H1 (cell line): ENCODE measurements at regions not wholly inside any gene's neighbourhood (a gene's known extent, or its start where the extent isn't known, plus 50 kb on each side); places are given as distances from the start of the nearest gene placed in this dataset.

ENCODE experiments used
- CTCF ChIA-PET: fragments of 300-600 bp; sonication (Branson Sonifier 250); formaldehyde crosslinking; loops from one replicate; lab custom pipeline; 2021; ENCODE audit not compliant: partially characterized antibody; lab: Charles Lee
- POLR2A ChIA-PET: fragments of 300-600 bp; sonication (Branson Sonifier 250); formaldehyde crosslinking; loops from one replicate; lab custom pipeline; 2021; ENCODE audit warnings: inconsistent platforms; ENCODE audit not compliant: partially characterized antibody; lab: Charles Lee
- DNase-seq, 2 experiments: peaks; one replicate each; pipeline versions ENCODE4 v3.0.0 to v3.0.0-alpha.2; 2010 to 2022; ENCODE audit warnings: low spot score in 2 of 2, low read depth in 1 of 2, mixed read lengths in 1 of 2
- FAIRE-seq: peaks from 2 replicates; lab custom pipeline; 2011; peaks lifted over from hg19 to GRCh38; lab: Jason Lieb, UNC
- H2AFZ ChIP-seq: 2 replicates; pipeline ENCODE4 v1.8.1; 2012; ENCODE audit warnings: low read length, inconsistent platforms
- H2AK5ac ChIP-seq: 2 replicates; pipeline ENCODE4 v1.6.1; 2013; ENCODE audit warnings: low read depth, low read length
- H2BK120ac ChIP-seq: replicated peaks from 2 replicates; pipeline ENCODE3; 2013; ENCODE audit warnings: low read depth, low read length, inconsistent platforms
- H2BK12ac ChIP-seq: 2 replicates; pipeline ENCODE4 v1.6.1; 2013; ENCODE audit warnings: low read depth, low read length
- H2BK15ac ChIP-seq: 2 replicates; pipeline ENCODE4 v1.6.1; 2013; ENCODE audit warnings: low read length
- H2BK20ac ChIP-seq: 2 replicates; pipeline ENCODE4 v1.6.1; 2013; ENCODE audit warnings: low read length
- H2BK5ac ChIP-seq: 2 replicates; pipeline ENCODE4 v1.6.1; 2013; ENCODE audit warnings: low read depth, low read length
- H3K14ac ChIP-seq: 2 replicates; pipeline ENCODE4 v1.6.1; 2013; ENCODE audit warnings: inconsistent platforms; ENCODE audit not compliant: insufficient read length
- H3K18ac ChIP-seq: 2 replicates; pipeline ENCODE4 v1.6.1; 2013; ENCODE audit warnings: low read length; ENCODE audit errors: extremely low read depth
- H3K23ac ChIP-seq: 2 replicates; pipeline ENCODE4 v1.6.1; 2013; ENCODE audit warnings: inconsistent platforms; ENCODE audit not compliant: insufficient read length
- H3K23me2 ChIP-seq: 2 replicates; pipeline ENCODE4 v1.6.1; 2013; ENCODE audit warnings: low read depth, low read length
- H3K27ac ChIP-seq: 2 replicates; pipeline ENCODE4 v1.6.1; 2011; ENCODE audit warnings: low read depth, low read length, inconsistent platforms
- H3K27me3 ChIP-seq, 4 experiments: replicated peaks in 1 of 4; 1 replicate in 1 of 4; 2 replicates in 3 of 4; pipeline versions ENCODE4 v1.6.1 to v1.8.1; 2011 to 2013; ENCODE audit warnings: low read length in 3 of 4, mild to moderate bottlenecking in 3 of 4, inconsistent platforms in 2 of 4, mixed read lengths in 2 of 4, moderate library complexity in 1 of 4; ENCODE audit not compliant: control insufficient read depth in 3 of 4, insufficient read depth in 3 of 4; ENCODE audit errors: extremely low read depth in 1 of 4
- H3K36me3 ChIP-seq, 4 experiments: 2 replicates each; pipeline versions ENCODE4 v1.6.1 to v1.8.1; 2011 to 2013; ENCODE audit warnings: mild to moderate bottlenecking in 4 of 4, low read length in 3 of 4, moderate library complexity in 2 of 4, control low read depth in 1 of 4, inconsistent platforms in 1 of 4; ENCODE audit not compliant: insufficient read depth in 4 of 4, control insufficient read depth in 2 of 4
- H3K4ac ChIP-seq: replicated peaks from 2 replicates; pipeline ENCODE3; 2013; ENCODE audit warnings: low read length, low read depth, mixed read lengths, inconsistent platforms; ENCODE audit not compliant: insufficient read length
- H3K4me1 ChIP-seq, 4 experiments: replicated peaks in 1 of 4; 1 replicate in 1 of 4; 2 replicates in 3 of 4; pipeline versions ENCODE4 v1.6.1 to v1.8.1; 2011 to 2013; ENCODE audit warnings: low read length in 3 of 4, inconsistent platforms in 2 of 4, mixed read lengths in 1 of 4; ENCODE audit not compliant: insufficient read depth in 4 of 4, control insufficient read depth in 3 of 4
- H3K4me2 ChIP-seq, 2 experiments: 2 replicates each; pipeline versions ENCODE4 v1.6.1 to v1.8.1; 2011 to 2013; ENCODE audit warnings: low read depth in 2 of 2, low read length in 2 of 2, control low read depth in 1 of 2, inconsistent platforms in 1 of 2, mild to moderate bottlenecking in 1 of 2; ENCODE audit not compliant: insufficient read depth in 1 of 2
- H3K4me3 ChIP-seq, 4 experiments: fragments of 200-600, 300-600 bp in 1 of 4; sonication (generic), shearing (Covaris generic), sonication (Bioruptor Twin) in 1 of 4; 2 replicates each; pipeline versions ENCODE4 v1.5.1 to v1.8.1; 2011 to 2016; ENCODE audit warnings: low read length in 4 of 4, low read depth in 3 of 4, control low read depth in 2 of 4, inconsistent platforms in 2 of 4, mild to moderate bottlenecking in 2 of 4, mixed read lengths in 1 of 4, moderate library complexity in 1 of 4; ENCODE audit not compliant: insufficient read depth in 2 of 4; ENCODE audit errors: extremely low read depth in 1 of 4
- H3K56ac ChIP-seq: replicated peaks from 2 replicates; pipeline ENCODE3; 2013; ENCODE audit warnings: low read depth, mild to moderate bottlenecking, mixed read lengths, low read length, inconsistent platforms; ENCODE audit not compliant: insufficient read length
- H3K79me1 ChIP-seq: 2 replicates; pipeline ENCODE4 v1.6.1; 2013; ENCODE audit warnings: low read depth, low read length, control low read depth
- H3K79me2 ChIP-seq, 2 experiments: 2 replicates each; pipeline versions ENCODE4 v1.6.1 to v1.8.1; 2012 to 2013; ENCODE audit warnings: low read length in 2 of 2, mild to moderate bottlenecking in 2 of 2, inconsistent platforms in 1 of 2; ENCODE audit not compliant: insufficient read depth in 2 of 2, control insufficient read depth in 1 of 2
- H3K9ac ChIP-seq, 4 experiments: replicated peaks in 1 of 4; 1 replicate in 1 of 4; 2 replicates in 3 of 4; pipeline versions ENCODE4 v1.6.1 to v1.8.1; 2011 to 2013; ENCODE audit warnings: low read depth in 3 of 4, low read length in 3 of 4, control low read depth in 2 of 4, mild to moderate bottlenecking in 2 of 4, moderate library complexity in 2 of 4, inconsistent platforms in 1 of 4; ENCODE audit errors: extremely low read depth in 1 of 4
- H3K9me3 ChIP-seq, 2 experiments: 2 replicates each; pipeline versions ENCODE4 v1.6.1 to v1.8.1; 2012 to 2013; ENCODE audit warnings: mild to moderate bottlenecking in 2 of 2, moderate library complexity in 2 of 2, control low read depth in 1 of 2, inconsistent platforms in 1 of 2, low read depth in 1 of 2, low read length in 1 of 2, mixed read lengths in 1 of 2; ENCODE audit not compliant: insufficient read depth in 2 of 2
- H4K20me1 ChIP-seq, 2 experiments: replicated peaks in 1 of 2; 2 replicates each; pipeline versions ENCODE3 to v1.8.1; 2011 to 2013; ENCODE audit warnings: inconsistent platforms in 2 of 2, low read length in 2 of 2, mild to moderate bottlenecking in 1 of 2; ENCODE audit not compliant: insufficient read depth in 2 of 2, control insufficient read depth in 1 of 2
- H4K5ac ChIP-seq: 2 replicates; pipeline ENCODE4 v1.6.1; 2013; ENCODE audit warnings: low read length, low read depth, mixed read lengths, inconsistent platforms; ENCODE audit not compliant: insufficient read length
- H4K8ac ChIP-seq: 2 replicates; pipeline ENCODE4 v1.8.0; 2013; ENCODE audit warnings: mild to moderate bottlenecking, moderate library complexity, low read length, inconsistent platforms; ENCODE audit not compliant: insufficient read depth; ENCODE audit errors: extremely low read depth
- H4K91ac ChIP-seq: replicated peaks from 2 replicates; pipeline ENCODE3; 2013; ENCODE audit warnings: low read length, mixed read lengths, inconsistent platforms; ENCODE audit not compliant: insufficient read length
- BRCA1 ChIP-seq: IDR thresholded peaks from 2 replicates; pipeline ENCODE4 v1.6.1; 2012; ENCODE audit warnings: low read depth, low read length, improper control_type of control experiment
- CTCF ChIP-seq, 3 experiments: IDR thresholded peaks; 1 replicate in 2 of 3; 2 replicates in 1 of 3; pipeline versions ENCODE4 v1.5.1 to v1.6.1; 2011; ENCODE audit warnings: low read length in 3 of 3, mild to moderate bottlenecking in 3 of 3, inconsistent platforms in 2 of 3, low read depth in 1 of 3, moderate library complexity in 1 of 3; ENCODE audit not compliant: insufficient read depth in 1 of 3; ENCODE audit errors: control extremely low read depth in 1 of 3
- MAFK ChIP-seq: IDR thresholded peaks from 2 replicates; pipeline ENCODE4 v1.6.1; 2012; ENCODE audit warnings: low read depth, mild to moderate bottlenecking, improper control_type of control experiment, low read length
- MAX ChIP-seq: IDR thresholded peaks from 2 replicates; pipeline ENCODE4 v1.6.1; 2012; ENCODE audit warnings: inconsistent platforms
- WGBS, 2 experiments: shearing (Covaris generic) in 1 of 2; methylation state at CpG; one replicate each; pipeline versions ENCODE4 v1.1.6 to v1.1.7; 2013 to 2015; ENCODE audit warnings: low lambda C conversion rate in 2 of 2, mixed read lengths in 2 of 2, inconsistent platforms in 1 of 2, low coverage in 1 of 2, missing lambda C conversion rate in 1 of 2; ENCODE audit not compliant: insufficient replicate concordance in 2 of 2, insufficient coverage in 1 of 2, insufficient read length in 1 of 2; ENCODE audit errors: extremely low coverage in 1 of 2, missing lambda C conversion rate in 1 of 2; 5-methylcytosine and 5-hydroxymethylcytosine counted together

DNA sequence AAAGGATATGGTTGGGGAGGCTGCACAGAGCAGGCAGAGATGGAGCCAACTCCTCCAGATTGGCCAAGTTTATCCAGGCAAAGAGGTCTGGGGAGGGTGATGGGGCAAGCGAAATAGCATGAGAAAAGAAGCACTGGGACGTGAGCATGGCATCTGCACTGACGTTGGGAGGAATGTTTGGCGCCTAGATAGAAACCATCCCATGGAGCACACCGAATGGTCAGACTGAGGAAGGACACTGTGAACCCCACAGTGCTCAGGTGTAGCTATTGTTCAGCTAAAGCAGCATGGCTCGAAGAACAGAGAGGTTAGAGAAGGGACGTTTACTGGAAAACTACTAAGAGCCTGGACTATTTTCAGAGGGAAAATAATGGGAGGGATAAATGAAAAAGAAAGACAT, 387.1 kb downstream of the EMP1 start:
- no peak overlapping the region for H2BK120ac ChIP-seq
- 81% methylated on average over 7 of the region's 7 CpGs; no CpG with 5 or more reads in 1 of the 2 experiments for WGBS, 2 experiments
- no peak overlapping the region for H3K56ac ChIP-seq
- no peak overlapping the region for H2BK5ac ChIP-seq
- no peak overlapping the region for H3K4ac ChIP-seq
- H3K14ac ChIP-seq = no peak overlapping the region
- no peak overlapping the region for H3K9ac ChIP-seq
- CTCF ChIA-PET = interaction anchor here (1.5 to 2.9 kb wide), 2 partner anchors 10 to 49 kb away, joined by 7 to 16 read pairs; no protein-coding TSS in a partner anchor
- H4K5ac ChIP-seq = no peak overlapping the region
- H2AK5ac ChIP-seq = no peak overlapping the region
- H3K4me3 ChIP-seq = no peak overlapping the region
- H4K20me1 ChIP-seq = no peaks in the 10 kb centered on the region
- POLR2A ChIA-PET = no interaction called here
- no peak overlapping the region; a peak in 1 of 4 replicates for H3K4me2 ChIP-seq
- no peak overlapping the region for H2BK15ac ChIP-seq
- H4K8ac ChIP-seq = no peak overlapping the region
- no peak overlapping the region for H3K27ac ChIP-seq
- H2BK12ac ChIP-seq = no peak overlapping the region
- DNase-seq = no peak
- no peaks in the 10 kb centered on the region for H3K36me3 ChIP-seq
- no peaks in the 10 kb centered on the region for H3K79me2 ChIP-seq
- peaks cover 0 to 12% (median 4%) of the 10 kb centered on the region in 4 experiments; a peak in 3 of 7 replicates for H3K4me1 ChIP-seq
- no peak for FAIRE-seq
- H3K9me3 ChIP-seq = no peaks in the 10 kb centered on the region
- H3K79me1 ChIP-seq = no peaks in the 10 kb centered on the region
- no peak overlapping the region for H4K91ac ChIP-seq
- H3K23me2 ChIP-seq = no peaks in the 10 kb centered on the region
- H3K27me3 ChIP-seq = no peaks in the 10 kb centered on the region
- H3K18ac ChIP-seq = no peak overlapping the region
- H2AFZ ChIP-seq = 0 out of 2 replicates have a peak overlapping the region, but pooled peaks have one; percentile 33
- H3K23ac ChIP-seq = no peak overlapping the region
- peak overlapping the region; percentile 35; the same call in 1 of the 2 replicates for H2BK20ac ChIP-seq
- TF ChIP-seq CTCF (IDR thresholded peaks at IDR 0.05; ENCODE audit: control extremely low read depth in 1 of 3, insufficient read depth in 1 of 3, low read depth in 1 of 3, low read length in 3 of 3) (no peak), MAFK (no peak), BRCA1 (no peak), MAX (no peak)
